BLaER1 treated with 17β-estradiol and CSF1 and Interleukin-3, amounts not matched to agents 10 nM and 100 nM (cell line): ENCODE measurements at regions not wholly inside any gene's neighbourhood (a gene's known extent, or its start where the extent isn't known, plus 50 kb on each side); places are given as distances from the start of the nearest gene placed in this dataset.

Experiments
- H3K27ac ChIP-seq, 11 experiments: shearing (Covaris generic); formaldehyde crosslinking; 2 replicates each; pipeline ENCODE4 v1.8.1; 2022
- H3K27me3 ChIP-seq, 11 experiments: shearing (Covaris generic); formaldehyde crosslinking; 2 replicates each; pipeline ENCODE4 v1.8.1; 2022
- H3K36me3 ChIP-seq, 11 experiments: shearing (Covaris generic); formaldehyde crosslinking; 2 replicates each; pipeline ENCODE4 v1.8.1; 2022
- H3K4me1 ChIP-seq, 10 experiments: shearing (Covaris generic); formaldehyde crosslinking; 2 replicates each; pipeline ENCODE4 v1.8.1; 2022
- H3K4me2 ChIP-seq, 11 experiments: shearing (Covaris generic); formaldehyde crosslinking; 2 replicates each; pipeline ENCODE4 v1.8.1; 2022
- H3K4me3 ChIP-seq, 10 experiments: shearing (Covaris generic); formaldehyde crosslinking; 2 replicates each; pipeline ENCODE4 v1.8.1; 2022
- H3K9ac ChIP-seq, 11 experiments: shearing (Covaris generic); formaldehyde crosslinking; 2 replicates each; pipeline ENCODE4 v1.8.1; 2022
- H3K9me3 ChIP-seq, 11 experiments: shearing (Covaris generic); formaldehyde crosslinking; replicated peaks in 1 of 11; 2 replicates each; pipeline ENCODE4 v1.8.1; 2022
- H4K20me1 ChIP-seq, 11 experiments: shearing (Covaris generic); formaldehyde crosslinking; 2 replicates each; pipeline ENCODE4 v1.8.1; 2022
- Cebpa-rat ChIP-seq, 11 experiments: shearing (Covaris generic); IDR thresholded peaks; 2 replicates each; pipeline ENCODE4 v1.8.1; 2022

- Histone ChIP-seq H3K9ac (no peak overlapping the region), H3K4me2 (peak overlapping the region in 10 of 11 experiments; percentile 7 to 67 (median 48); a peak in 17 of 22 replicates), H4K20me1 (no peaks in the 10 kb centered on the region), H3K27me3 (peaks cover 0 to 16% (median 0%) of the 10 kb centered on the region in 11 experiments; a peak in 3 of 22 replicates), H3K9me3 (peaks cover 0 to 21% (median 4%) of the 10 kb centered on the region in 11 experiments; a peak in 8 of 22 replicates), H3K27ac (no peak overlapping the region), H3K4me3 (no peak overlapping the region), H3K4me1 (peaks cover 0 to 26% (median 18%) of the 10 kb centered on the region in 10 experiments; a peak in 14 of 20 replicates), H3K36me3 (no peaks in the 10 kb centered on the region)
- TF ChIP-seq Cebpa-rat (IDR thresholded peaks at IDR 0.05), result no peak
These were observed 108.7 kb downstream of the IRX2 start for GRCh38 chr5:2642684-2643345.

GRCh38 chr5:2640717-2641116, 110.8 kb downstream of the IRX2 start:
- peaks cover 0 to 26% (median 18%) of the 10 kb centered on the region in 10 experiments; a peak in 14 of 20 replicates for H3K4me1 ChIP-seq
- no peak overlapping the region for H3K27ac ChIP-seq
- H3K36me3 ChIP-seq, result no peaks in the 10 kb centered on the region
- no peak overlapping the region for H3K4me2 ChIP-seq
- peaks cover 0 to 12% (median 3%) of the 10 kb centered on the region in 11 experiments; a peak in 7 of 22 replicates for H3K9me3 ChIP-seq
- H3K27me3 ChIP-seq, result peaks cover 0 to 16% (median 0%) of the 10 kb centered on the region in 11 experiments; a peak in 3 of 22 replicates
- no peak overlapping the region for H3K9ac ChIP-seq
- TF ChIP-seq Cebpa-rat (IDR thresholded peaks at IDR 0.05), result no peak
- H4K20me1 ChIP-seq, result no peaks in the 10 kb centered on the region
- no peak overlapping the region for H3K4me3 ChIP-seq

GRCh38 chr5:2639425-2639824, 112.1 kb downstream of the IRX2 start:
- no peaks in the 10 kb centered on the region for H4K20me1 ChIP-seq
- no peak overlapping the region for H3K9ac ChIP-seq
- peaks cover 0 to 11% (median 0%) of the 10 kb centered on the region in 11 experiments; a peak in 4 of 22 replicates for H3K9me3 ChIP-seq
- no peak overlapping the region for H3K4me2 ChIP-seq
- H3K27me3 ChIP-seq, result peaks cover 0 to 16% (median 0%) of the 10 kb centered on the region in 11 experiments; a peak in 3 of 22 replicates
- no peak for TF ChIP-seq Cebpa-rat (IDR thresholded peaks at IDR 0.05)
- peaks cover 0 to 27% (median 18%) of the 10 kb centered on the region in 10 experiments; a peak in 14 of 20 replicates for H3K4me1 ChIP-seq
- H3K4me3 ChIP-seq, result no peak overlapping the region
- no peaks in the 10 kb centered on the region for H3K36me3 ChIP-seq
- H3K27ac ChIP-seq, result no peak overlapping the region

- H3K9ac ChIP-seq, result no peak overlapping the region
- H3K36me3 ChIP-seq, result no peaks in the 10 kb centered on the region
- peaks cover 0 to 4% (median 0%) of the 10 kb centered on the region in 10 experiments; a peak in 1 of 20 replicates for H3K4me1 ChIP-seq
- no peaks in the 10 kb centered on the region for H4K20me1 ChIP-seq
- H3K4me3 ChIP-seq, result no peak overlapping the region
- no peak overlapping the region for H3K27ac ChIP-seq
- no peaks in the 10 kb centered on the region for H3K9me3 ChIP-seq
- no peak overlapping the region for H3K4me2 ChIP-seq
- no peaks in the 10 kb centered on the region for H3K27me3 ChIP-seq
- TF ChIP-seq Cebpa-rat (IDR thresholded peaks at IDR 0.05), result no peak
These were observed 116.9 kb downstream of the IRX2 start for GRCh38 chr5:2634399-2635176.

- Histone ChIP-seq H3K4me1 (peaks cover 0 to 4% (median 0%) of the 10 kb centered on the region in 10 experiments; a peak in 1 of 20 replicates), H3K27ac (no peak overlapping the region), H3K4me3 (no peak overlapping the region), H3K36me3 (no peaks in the 10 kb centered on the region), H3K9ac (no peak overlapping the region), H3K4me2 (no peak overlapping the region), H3K9me3 (no peaks in the 10 kb centered on the region), H3K27me3 (no peaks in the 10 kb centered on the region), H4K20me1 (no peaks in the 10 kb centered on the region)
- no peak for TF ChIP-seq Cebpa-rat (IDR thresholded peaks at IDR 0.05)
These were observed 117.5 kb downstream of the IRX2 start for GRCh38 chr5:2633992-2634391.

- H3K4me3 ChIP-seq, result no peak overlapping the region
- no peak for TF ChIP-seq Cebpa-rat (IDR thresholded peaks at IDR 0.05)
- H4K20me1 ChIP-seq, result no peaks in the 10 kb centered on the region
- H3K9ac ChIP-seq, result no peak overlapping the region
- no peaks in the 10 kb centered on the region for H3K27me3 ChIP-seq
- H3K27ac ChIP-seq, result no peak overlapping the region
- no peaks in the 10 kb centered on the region for H3K36me3 ChIP-seq
- H3K4me2 ChIP-seq, result no peak overlapping the region
- no peaks in the 10 kb centered on the region; a peak in 1 of 22 replicates for H3K9me3 ChIP-seq
- peaks cover 0 to 4% (median 0%) of the 10 kb centered on the region in 10 experiments; a peak in 1 of 20 replicates for H3K4me1 ChIP-seq
These were observed 119.7 kb downstream of the IRX2 start for GRCh38 chr5:2631758-2632157.

GRCh38 chr5:2629045-2629444, 122.4 kb downstream of the IRX2 start:
- Histone ChIP-seq H3K27ac (no peak overlapping the region), H3K9me3 (no peaks in the 10 kb centered on the region; a peak in 1 of 22 replicates), H3K36me3 (no peaks in the 10 kb centered on the region), H3K9ac (no peak overlapping the region), H3K27me3 (no peaks in the 10 kb centered on the region), H3K4me3 (no peak overlapping the region), H3K4me1 (no peaks in the 10 kb centered on the region), H3K4me2 (no peak overlapping the region), H4K20me1 (no peaks in the 10 kb centered on the region)
- no peak for TF ChIP-seq Cebpa-rat (IDR thresholded peaks at IDR 0.05)

- Histone ChIP-seq H3K36me3 (no peaks in the 10 kb centered on the region), H3K4me2 (no peak overlapping the region), H3K27ac (no peak overlapping the region), H3K4me1 (no peaks in the 10 kb centered on the region), H3K9ac (no peak overlapping the region), H3K4me3 (no peak overlapping the region), H3K9me3 (no peaks in the 10 kb centered on the region; a peak in 1 of 22 replicates), H3K27me3 (no peaks in the 10 kb centered on the region), H4K20me1 (no peaks in the 10 kb centered on the region)
- no peak for TF ChIP-seq Cebpa-rat (IDR thresholded peaks at IDR 0.05)
These were observed 123.6 kb downstream of the IRX2 start for GRCh38 chr5:2627867-2628266.

- no peaks in the 10 kb centered on the region; a peak in 1 of 22 replicates for H3K9me3 ChIP-seq
- H3K27me3 ChIP-seq, result no peaks in the 10 kb centered on the region
- no peak overlapping the region for H3K27ac ChIP-seq
- no peak overlapping the region for H3K4me2 ChIP-seq
- no peaks in the 10 kb centered on the region for H4K20me1 ChIP-seq
- H3K36me3 ChIP-seq, result no peaks in the 10 kb centered on the region
- no peak overlapping the region for H3K4me3 ChIP-seq
- no peak overlapping the region for H3K9ac ChIP-seq
- H3K4me1 ChIP-seq, result no peaks in the 10 kb centered on the region
- TF ChIP-seq Cebpa-rat (IDR thresholded peaks at IDR 0.05), result no peak
These were observed 124.9 kb downstream of the IRX2 start for GRCh38 chr5:2626572-2626971.
